Hepatocyte (in vitro differentiated cells): ENCODE measurements at regions not wholly inside any gene's neighbourhood (a gene's known extent, or its start where the extent isn't known, plus 50 kb on each side); places are given as distances from the start of the nearest gene placed in this dataset.
"Not testable (repeated sequence)": the region's sequence is repeated elsewhere in the genome, so short reads cannot be mapped to it uniquely, and the experiment has no call there.

ENCODE experiments used
- DNase-seq: peaks from one replicate; pipeline ENCODE4 v3.0.0-alpha.2; 2016; ENCODE audit warnings: low spot score
- H2AFZ ChIP-seq: fragments of 200-600 bp; sonication (generic); 2 replicates; pipeline ENCODE4 v1.6.0; 2016; ENCODE audit warnings: antibody characterized with exemption, mild to moderate bottlenecking
- H3K27ac ChIP-seq: fragments of 200-600 bp; sonication (generic); 2 replicates; pipeline ENCODE4 v1.5.1; 2016; ENCODE audit warnings: mild to moderate bottlenecking
- H3K27me3 ChIP-seq: fragments of 200-600 bp; sonication (generic); 2 replicates; pipeline ENCODE4 v1.6.1; 2016
- H3K36me3 ChIP-seq: fragments of 200-600 bp; sonication (generic); replicated peaks from 2 replicates; pipeline ENCODE4 v1.5.1; 2016; ENCODE audit warnings: low read depth; ENCODE audit not compliant: insufficient read depth
- H3K4me1 ChIP-seq: fragments of 200-600 bp; sonication (generic); 2 replicates; pipeline ENCODE4 v1.5.1; 2016; ENCODE audit warnings: mild to moderate bottlenecking, moderate library complexity; ENCODE audit not compliant: insufficient read depth
- H3K4me2 ChIP-seq: fragments of 200-600 bp; sonication (generic); 2 replicates; pipeline ENCODE4 v1.6.0; 2016
- H3K4me3 ChIP-seq: fragments of 200-600 bp; sonication (generic); 2 replicates; pipeline ENCODE4 v1.5.1; 2016; ENCODE audit warnings: mild to moderate bottlenecking
- H3K79me2 ChIP-seq: fragments of 200-600 bp; sonication (generic); 2 replicates; pipeline ENCODE4 v1.6.0; 2017; ENCODE audit warnings: mild to moderate bottlenecking
- H3K9me2 ChIP-seq: fragments of 200-600 bp; sonication (generic); replicated peaks from 2 replicates; pipeline ENCODE4 v1.6.0; 2017; ENCODE audit warnings: mild to moderate bottlenecking; ENCODE audit not compliant: insufficient read depth
- H3K9me3 ChIP-seq: fragments of 200-600 bp; sonication (generic); 2 replicates; pipeline ENCODE4 v1.5.1; 2016; ENCODE audit warnings: low read depth, mild to moderate bottlenecking
- H4K20me1 ChIP-seq: fragments of 200-600 bp; sonication (generic); 2 replicates; pipeline ENCODE4 v1.6.0; 2016; ENCODE audit warnings: mild to moderate bottlenecking; ENCODE audit not compliant: insufficient read depth, poor library complexity, severe bottlenecking
- EZH2 ChIP-seq: fragments of 200-600 bp; sonication (generic); IDR thresholded peaks from 2 replicates; pipeline ENCODE4 v1.6.1; 2016; ENCODE audit warnings: antibody characterized with exemption, mild to moderate bottlenecking, borderline replicate concordance
- EZH2phosphoT487 ChIP-seq: fragments of 200-600 bp; sonication (generic); IDR thresholded peaks from one replicate; pipeline ENCODE4 v1.6.1; 2018; ENCODE audit warnings: antibody characterized with exemption, mild to moderate bottlenecking, low read depth, moderate library complexity; ENCODE audit not compliant: unreplicated experiment, severe bottlenecking
- WGBS: methylation state at CpG from one replicate; pipeline ENCODE4 v1.1.6; 2016; ENCODE audit warnings: low lambda C conversion rate; ENCODE audit errors: missing lambda C conversion rate; 5-methylcytosine and 5-hydroxymethylcytosine counted together
- TF ChIP-seq, protein P1 (sequence below): fragments of 200-600 bp; sonication (generic); IDR thresholded peaks from 2 replicates; pipeline ENCODE4 v1.5.1; 2016; ENCODE audit warnings: antibody characterized with exemption, mild to moderate bottlenecking; ENCODE audit not compliant: poor library complexity

DNA sequence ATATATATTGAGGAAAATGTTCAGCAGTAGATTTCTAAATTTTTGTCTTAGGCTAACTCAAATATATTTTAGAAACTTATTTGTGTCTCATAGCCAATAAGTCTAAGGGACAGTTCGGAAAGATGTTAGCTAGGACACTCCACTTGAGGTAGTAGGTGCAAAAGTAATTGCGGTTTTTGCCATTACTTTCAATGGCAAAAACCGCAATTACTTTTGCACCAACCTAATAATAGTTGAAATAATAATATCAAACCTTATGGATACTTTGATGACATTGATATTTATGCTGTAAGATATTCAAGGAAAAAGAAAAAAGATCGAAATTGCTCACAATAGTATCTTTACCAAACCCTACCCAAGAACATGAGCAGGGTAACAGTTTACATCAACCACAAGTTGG is 555.5 kb upstream of the ST8SIA4 start:
- Histone ChIP-seq H3K36me3 (no peaks in the 10 kb centered on the region), H3K4me2 (no peak overlapping the region), H3K4me1 (peaks cover 6% of the 10 kb centered on the region), H3K9me3 (no peaks in the 10 kb centered on the region), H3K27ac (no peak overlapping the region), H3K79me2 (no peaks in the 10 kb centered on the region), H3K4me3 (no peak overlapping the region), H3K9me2 (no peaks in the 10 kb centered on the region), H4K20me1 (no peaks in the 10 kb centered on the region), H2AFZ (no peak overlapping the region), H3K27me3 (no peaks in the 10 kb centered on the region)
- WGBS: 84% methylated on average over 4 of the region's 4 CpGs
- no peak for DNase-seq
- TF ChIP-seq EZH2: no peak
- TF ChIP-seq, protein P1, sequence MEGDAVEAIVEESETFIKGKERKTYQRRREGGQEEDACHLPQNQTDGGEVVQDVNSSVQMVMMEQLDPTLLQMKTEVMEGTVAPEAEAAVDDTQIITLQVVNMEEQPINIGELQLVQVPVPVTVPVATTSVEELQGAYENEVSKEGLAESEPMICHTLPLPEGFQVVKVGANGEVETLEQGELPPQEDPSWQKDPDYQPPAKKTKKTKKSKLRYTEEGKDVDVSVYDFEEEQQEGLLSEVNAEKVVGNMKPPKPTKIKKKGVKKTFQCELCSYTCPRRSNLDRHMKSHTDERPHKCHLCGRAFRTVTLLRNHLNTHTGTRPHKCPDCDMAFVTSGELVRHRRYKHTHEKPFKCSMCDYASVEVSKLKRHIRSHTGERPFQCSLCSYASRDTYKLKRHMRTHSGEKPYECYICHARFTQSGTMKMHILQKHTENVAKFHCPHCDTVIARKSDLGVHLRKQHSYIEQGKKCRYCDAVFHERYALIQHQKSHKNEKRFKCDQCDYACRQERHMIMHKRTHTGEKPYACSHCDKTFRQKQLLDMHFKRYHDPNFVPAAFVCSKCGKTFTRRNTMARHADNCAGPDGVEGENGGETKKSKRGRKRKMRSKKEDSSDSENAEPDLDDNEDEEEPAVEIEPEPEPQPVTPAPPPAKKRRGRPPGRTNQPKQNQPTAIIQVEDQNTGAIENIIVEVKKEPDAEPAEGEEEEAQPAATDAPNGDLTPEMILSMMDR: no peak
- TF ChIP-seq EZH2phosphoT487: no peak

DNA sequence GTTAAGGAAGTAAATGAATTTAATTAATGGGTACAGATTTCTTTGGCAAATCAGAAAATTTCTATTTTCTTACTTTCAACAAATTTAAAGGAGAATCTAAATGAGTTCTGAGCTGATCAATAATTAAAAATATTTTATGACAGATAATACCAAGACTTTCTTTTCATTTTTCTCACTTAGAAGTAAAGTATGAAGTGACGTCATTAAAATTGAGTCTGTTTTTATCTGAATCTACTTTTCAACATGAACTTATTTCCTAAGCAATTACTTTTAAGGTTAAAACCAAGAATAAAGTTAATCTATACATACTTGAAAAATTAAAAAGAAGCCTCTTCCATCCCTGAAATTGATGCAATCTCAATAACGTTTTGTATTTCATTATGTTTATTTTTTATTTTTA is 552.8 kb upstream of the ST8SIA4 start:
- Histone ChIP-seq H3K36me3 (no peaks in the 10 kb centered on the region), H3K4me3 (no peak overlapping the region), H3K4me1 (no peaks in the 10 kb centered on the region), H3K9me3 (no peaks in the 10 kb centered on the region), H3K9me2 (no peaks in the 10 kb centered on the region), H2AFZ (no peak overlapping the region), H3K79me2 (no peaks in the 10 kb centered on the region), H4K20me1 (no peaks in the 10 kb centered on the region), H3K27ac (no peak overlapping the region), H3K27me3 (no peaks in the 10 kb centered on the region), H3K4me2 (no peak overlapping the region)
- TF ChIP-seq, protein P1: no peak
- TF ChIP-seq EZH2: no peak
- no peak for TF ChIP-seq EZH2phosphoT487
- 66% methylated on average over 2 of the region's 2 CpGs for WGBS
- DNase-seq: no peak

DNA sequence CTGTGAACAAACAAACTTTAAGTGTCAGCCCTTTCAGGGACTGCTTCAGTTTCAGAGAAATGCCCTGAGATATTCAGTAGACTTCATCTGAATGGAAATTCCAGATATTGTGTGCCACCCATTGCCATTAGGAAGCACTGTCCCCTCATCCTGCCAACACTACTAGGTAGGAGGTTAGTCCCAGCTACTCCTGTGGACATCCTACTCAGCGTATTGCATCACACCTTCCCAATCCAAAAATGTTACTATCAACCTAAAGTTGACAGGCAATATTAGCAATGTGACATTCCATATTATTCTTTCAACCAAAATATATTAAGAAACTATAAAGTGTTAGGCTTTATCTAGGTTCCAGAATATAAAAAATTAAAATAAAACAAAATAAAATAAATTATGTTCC is 552.0 kb upstream of the ST8SIA4 start:
- Histone ChIP-seq H3K27me3 (no peaks in the 10 kb centered on the region), H3K9me3 (no peaks in the 10 kb centered on the region), H3K4me3 (no peak overlapping the region), H3K27ac (no peak overlapping the region), H3K36me3 (no peaks in the 10 kb centered on the region), H2AFZ (no peak overlapping the region), H4K20me1 (no peaks in the 10 kb centered on the region), H3K79me2 (no peaks in the 10 kb centered on the region), H3K4me1 (no peaks in the 10 kb centered on the region), H3K9me2 (no peaks in the 10 kb centered on the region), H3K4me2 (no peak overlapping the region)
- no peak for DNase-seq
- no peak for TF ChIP-seq EZH2
- TF ChIP-seq, protein P1: no peak
- no peak for TF ChIP-seq EZH2phosphoT487
- WGBS: 95% methylated on average over 1 of the region's 1 CpG

GRCh38 chr5:101442281-101442680 is 539.2 kb upstream of the ST8SIA4 start:
- not testable (repeated sequence) for H3K9me3 ChIP-seq, H4K20me1 ChIP-seq, H3K9me2 ChIP-seq, H3K27ac ChIP-seq, H3K4me2 ChIP-seq, H3K4me3 ChIP-seq, DNase-seq, H3K36me3 ChIP-seq, H2AFZ ChIP-seq, H3K4me1 ChIP-seq, H3K27me3 ChIP-seq, H3K79me2 ChIP-seq
- 83% methylated on average over 8 of the region's 8 CpGs for WGBS
